ENCODE measurements at regions not wholly inside any gene's neighbourhood (a gene's known extent, or its start where the extent isn't known, plus 50 kb on each side); places are given as distances from the start of the nearest gene placed in this dataset.

DNA sequence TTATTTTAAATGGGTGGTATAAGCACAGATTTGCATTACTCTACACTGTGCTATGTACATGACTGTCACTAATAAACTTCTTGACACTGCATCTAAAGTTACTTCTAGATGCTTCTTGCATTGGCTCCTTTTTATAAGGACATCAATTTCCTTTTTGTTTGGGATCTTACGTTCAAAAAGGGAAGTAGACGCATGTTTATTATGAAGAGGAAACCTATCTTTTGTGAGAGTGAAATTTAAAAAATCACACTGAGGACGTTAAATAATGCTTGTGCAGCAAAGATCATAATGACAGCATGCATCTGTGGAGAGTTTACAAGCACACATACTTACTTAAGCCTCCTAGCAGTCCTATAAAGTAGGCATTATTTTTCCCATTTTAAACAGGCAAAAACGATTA is 479.5 kb downstream of the CD83 start:
- TF ChIP-seq ZNF217 (IDR thresholded peaks at IDR 0.05) (no peak), GABPA (IDR thresholded peaks at IDR 0.05; ENCODE audit: low read depth) (no peak), RAD21 (IDR thresholded peaks at IDR 0.05; ENCODE audit: insufficient read depth, low read depth, low read length) (no peak), SUPT20H (IDR thresholded peaks at IDR 0.05; ENCODE audit: borderline replicate concordance, control insufficient read depth, low read depth, low read length) (no peak), KDM1A (IDR thresholded peaks at IDR 0.05; ENCODE audit: borderline replicate concordance) (no peak), ELK1 (IDR thresholded peaks at IDR 0.05; ENCODE audit: low read depth, low read length) (no peak), NFYA (IDR thresholded peaks at IDR 0.05; ENCODE audit: borderline replicate concordance, low read depth, low read length) (no peak), CBFB (IDR thresholded peaks at IDR 0.05; ENCODE audit: low read depth) (no peak), NFYB (IDR thresholded peaks at IDR 0.05; ENCODE audit: insufficient read depth, low read depth, low read length) (no peak)
- TF ChIP-seq, protein P1, sequence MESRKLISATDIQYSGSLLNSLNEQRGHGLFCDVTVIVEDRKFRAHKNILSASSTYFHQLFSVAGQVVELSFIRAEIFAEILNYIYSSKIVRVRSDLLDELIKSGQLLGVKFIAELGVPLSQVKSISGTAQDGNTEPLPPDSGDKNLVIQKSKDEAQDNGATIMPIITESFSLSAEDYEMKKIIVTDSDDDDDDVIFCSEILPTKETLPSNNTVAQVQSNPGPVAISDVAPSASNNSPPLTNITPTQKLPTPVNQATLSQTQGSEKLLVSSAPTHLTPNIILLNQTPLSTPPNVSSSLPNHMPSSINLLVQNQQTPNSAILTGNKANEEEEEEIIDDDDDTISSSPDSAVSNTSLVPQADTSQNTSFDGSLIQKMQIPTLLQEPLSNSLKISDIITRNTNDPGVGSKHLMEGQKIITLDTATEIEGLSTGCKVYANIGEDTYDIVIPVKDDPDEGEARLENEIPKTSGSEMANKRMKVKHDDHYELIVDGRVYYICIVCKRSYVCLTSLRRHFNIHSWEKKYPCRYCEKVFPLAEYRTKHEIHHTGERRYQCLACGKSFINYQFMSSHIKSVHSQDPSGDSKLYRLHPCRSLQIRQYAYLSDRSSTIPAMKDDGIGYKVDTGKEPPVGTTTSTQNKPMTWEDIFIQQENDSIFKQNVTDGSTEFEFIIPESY (IDR thresholded peaks at IDR 0.05): no peak
- TF ChIP-seq, protein P2, sequence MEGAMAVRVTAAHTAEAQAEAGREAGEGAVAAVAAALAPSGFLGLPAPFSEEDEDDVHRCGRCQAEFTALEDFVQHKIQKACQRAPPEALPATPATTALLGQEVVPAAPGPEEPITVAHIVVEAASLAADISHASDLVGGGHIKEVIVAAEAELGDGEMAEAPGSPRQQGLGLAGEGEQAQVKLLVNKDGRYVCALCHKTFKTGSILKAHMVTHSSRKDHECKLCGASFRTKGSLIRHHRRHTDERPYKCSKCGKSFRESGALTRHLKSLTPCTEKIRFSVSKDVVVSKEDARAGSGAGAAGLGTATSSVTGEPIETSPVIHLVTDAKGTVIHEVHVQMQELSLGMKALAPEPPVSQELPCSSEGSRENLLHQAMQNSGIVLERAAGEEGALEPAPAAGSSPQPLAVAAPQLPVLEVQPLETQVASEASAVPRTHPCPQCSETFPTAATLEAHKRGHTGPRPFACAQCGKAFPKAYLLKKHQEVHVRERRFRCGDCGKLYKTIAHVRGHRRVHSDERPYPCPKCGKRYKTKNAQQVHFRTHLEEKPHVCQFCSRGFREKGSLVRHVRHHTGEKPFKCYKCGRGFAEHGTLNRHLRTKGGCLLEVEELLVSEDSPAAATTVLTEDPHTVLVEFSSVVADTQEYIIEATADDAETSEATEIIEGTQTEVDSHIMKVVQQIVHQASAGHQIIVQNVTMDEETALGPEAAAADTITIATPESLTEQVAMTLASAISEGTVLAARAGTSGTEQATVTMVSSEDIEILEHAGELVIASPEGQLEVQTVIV (IDR thresholded peaks at IDR 0.05; ENCODE audit: borderline replicate concordance, partially characterized antibody): no peak

All from GM12878 (cell line).